DND-41 (cell line): ENCODE measurements at regions not wholly inside any gene's neighbourhood (a gene's known extent, or its start where the extent isn't known, plus 50 kb on each side); places are given as distances from the start of the nearest gene placed in this dataset.

Source experiments
- CTCF ChIP-seq: IDR thresholded peaks from 2 replicates; pipeline ENCODE4 v1.5.1; 2012; ENCODE audit warnings: borderline replicate concordance, low read length, moderate library complexity, mild to moderate bottlenecking; ENCODE audit not compliant: poor library complexity, severe bottlenecking; ENCODE audit errors: extremely low read depth
- EZH2 ChIP-seq: IDR thresholded peaks from 3 replicates; pipeline ENCODE4 v1.6.1; 2012; ENCODE audit warnings: borderline replicate concordance, low read depth, mild to moderate bottlenecking, moderate library complexity, low read length, inconsistent platforms; ENCODE audit not compliant: severe bottlenecking

- no peak for TF ChIP-seq CTCF
- no peak for TF ChIP-seq EZH2
Observed at GRCh38 chr2:189291460-189291859, 111.9 kb upstream of the COL5A2 start.
